GM19395 (cell line): ENCODE measurements at regions not wholly inside any gene's neighbourhood (a gene's known extent, or its start where the extent isn't known, plus 50 kb on each side); places are given as distances from the start of the nearest gene placed in this dataset.

ENCODE experiments used
- ATAC-seq: cut with Tn5 transposase; IDR thresholded peaks from one replicate; pipeline ENCODE4 v1.9.1; 2021; ENCODE audit warnings: mild to moderate bottlenecking, moderate library complexity; ENCODE audit not compliant: unreplicated experiment

GRCh38 chr2:52886556-52886955 lies 881.0 kb upstream of the CHAC2 start:
- ATAC-seq, result no peak

- ATAC-seq, result no peak
These were observed 882.7 kb upstream of the CHAC2 start for GRCh38 chr2:52884761-52885352.

GRCh38 chr2:52882974-52883373 lies 884.6 kb upstream of the CHAC2 start:
- no peak for ATAC-seq

GRCh38 chr2:52881606-52882005 lies 886.0 kb upstream of the CHAC2 start:
- ATAC-seq, result no peak

GRCh38 chr2:52880872-52881271 lies 886.7 kb upstream of the CHAC2 start:
- ATAC-seq, result no peak

DNA sequence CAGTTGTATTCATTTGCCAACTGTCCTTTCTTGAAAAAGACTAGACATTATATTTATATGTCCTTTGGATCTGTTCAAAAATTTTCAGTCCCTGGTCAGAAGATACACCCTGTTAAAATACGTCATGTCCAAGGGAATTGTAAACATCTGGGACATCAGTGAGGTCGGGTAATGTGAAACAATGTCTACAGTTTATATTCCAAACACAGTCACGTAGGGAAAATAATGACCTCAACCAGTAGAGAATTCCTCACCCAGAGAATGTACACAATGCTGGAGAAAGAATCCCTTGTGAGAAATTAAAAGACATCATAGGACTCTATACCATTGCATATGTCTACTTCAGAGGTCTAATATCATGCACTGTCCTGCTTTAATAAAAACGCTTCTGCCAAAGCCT lies 888.0 kb upstream of the CHAC2 start:
- no peak for ATAC-seq

DNA sequence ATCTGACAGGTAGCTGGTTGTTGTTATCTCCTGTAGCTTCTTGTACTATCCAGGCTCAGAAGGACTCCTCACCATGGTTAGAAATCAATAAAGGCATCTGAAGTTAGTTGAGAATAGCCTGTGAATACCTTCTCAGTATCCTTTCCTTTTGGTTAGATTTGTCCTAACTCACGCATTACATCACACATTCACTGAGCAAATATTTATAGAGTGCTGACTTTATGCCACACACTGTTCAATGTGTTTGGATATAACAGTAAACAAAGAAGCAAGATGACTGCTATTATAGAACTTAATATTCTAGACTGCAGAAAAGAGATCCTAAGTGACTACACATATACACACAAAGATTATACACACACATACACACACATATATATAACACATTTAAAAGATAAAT lies 889.9 kb upstream of the CHAC2 start:
- ATAC-seq, result no peak

GRCh38 chr2:52874466-52875106 lies 893.0 kb upstream of the CHAC2 start:
- ATAC-seq, result no peak

GRCh38 chr2:52862801-52863200 lies 904.8 kb upstream of the CHAC2 start:
- ATAC-seq, result no peak

GRCh38 chr2:52861596-52861995 lies 906.0 kb upstream of the CHAC2 start:
- ATAC-seq, result no peak

DNA sequence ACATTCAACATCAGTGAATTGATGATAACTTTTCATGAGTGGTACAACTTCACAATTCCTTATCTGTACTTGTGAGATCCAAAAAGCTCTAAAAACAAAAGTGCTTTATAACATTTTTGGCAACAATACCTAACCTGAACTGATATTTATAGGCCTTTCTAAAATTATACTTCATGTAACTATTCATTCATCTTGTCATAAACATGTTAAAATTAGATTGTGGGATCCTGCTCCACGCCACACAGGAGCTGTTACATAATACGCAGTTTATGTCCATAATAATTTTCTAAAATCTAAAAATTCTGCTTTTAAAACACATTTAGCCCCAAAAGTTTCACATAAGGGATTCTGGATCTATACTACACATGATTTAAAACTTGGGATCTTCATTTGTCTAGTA lies 908.5 kb upstream of the CHAC2 start:
- no peak for ATAC-seq

DNA sequence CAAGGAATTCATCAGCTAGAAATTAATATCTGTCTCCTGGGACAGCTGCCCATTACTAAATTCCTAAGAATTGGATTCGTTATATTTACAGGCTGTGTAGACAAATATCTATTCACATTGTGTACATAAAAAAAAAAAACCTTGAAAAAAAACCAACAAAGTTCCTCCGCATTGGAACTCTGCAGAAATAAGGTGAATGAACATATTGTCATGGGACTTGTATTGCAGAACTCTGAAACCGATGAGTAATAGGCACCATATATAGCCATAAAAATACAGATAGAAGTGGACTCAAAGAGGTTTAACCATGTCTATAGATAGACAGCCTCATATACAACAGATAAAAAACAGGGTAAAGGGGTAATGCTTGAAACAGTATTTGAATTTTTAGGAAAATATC lies 909.9 kb upstream of the CHAC2 start:
- ATAC-seq, result no peak

- no peak for ATAC-seq
These were observed 915.6 kb upstream of the CHAC2 start for GRCh38 chr2:52852006-52852405.

GRCh38 chr2:52844701-52845423 lies 922.7 kb upstream of the CHAC2 start:
- no peak for ATAC-seq

- no peak for ATAC-seq
These were observed 931.7 kb upstream of the CHAC2 start for GRCh38 chr2:52835909-52836308.

DNA sequence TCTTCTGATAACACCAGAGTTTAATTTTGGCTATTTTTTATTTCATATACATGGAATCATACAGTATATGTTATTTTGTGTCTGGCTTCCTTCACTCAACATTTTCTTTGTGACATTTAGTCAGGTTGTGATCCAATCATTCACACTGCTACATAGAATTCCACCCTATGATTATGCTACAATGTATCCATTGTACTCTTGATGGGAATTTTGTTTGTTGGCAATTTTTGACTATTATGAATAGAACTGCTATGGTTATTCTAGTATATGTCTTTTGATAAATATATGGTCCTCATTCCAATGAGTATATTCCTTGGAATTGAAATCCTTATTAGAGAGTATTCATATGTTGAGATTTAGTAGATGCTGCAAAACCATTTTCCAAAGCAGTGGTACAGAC lies 936.4 kb upstream of the CHAC2 start:
- ATAC-seq, result no peak

- no peak for ATAC-seq
These were observed 939.5 kb upstream of the CHAC2 start for GRCh38 chr2:52828112-52828511.

- ATAC-seq, result no peak
These were observed 946.0 kb upstream of the CHAC2 start for GRCh38 chr2:52821631-52822030.

- ATAC-seq, result no peak
These were observed 948.6 kb upstream of the CHAC2 start for GRCh38 chr2:52818958-52819357.

GRCh38 chr2:52810460-52810859 lies 957.1 kb upstream of the CHAC2 start:
- no peak for ATAC-seq

- no peak for ATAC-seq
These were observed 961.6 kb upstream of the CHAC2 start for GRCh38 chr2:52805901-52806410.

GRCh38 chr2:52794581-52794980 lies 973.0 kb upstream of the CHAC2 start:
- ATAC-seq, result no peak
